ENCODE measurements at regions not wholly inside any gene's neighbourhood (a gene's known extent, or its start where the extent isn't known, plus 50 kb on each side); places are given as distances from the start of the nearest gene placed in this dataset.

- Histone ChIP-seq H3K9ac (ENCODE audit: insufficient read length, low read depth) (no peak overlapping the region), H3K4me3 (ENCODE audit: insufficient read length, low read depth) (no peak overlapping the region), H3K36me3 (ENCODE audit: insufficient read depth, insufficient read length, low read length) (no peaks in the 10 kb centered on the region), H3K9me3 (ENCODE audit: insufficient read depth, low read length) (peaks cover 10% of the 10 kb centered on the region; the same call in 1 of the 2 replicates), H3K27me3 (ENCODE audit: insufficient read depth, insufficient read length) (no peaks in the 10 kb centered on the region), H3K4me1 (ENCODE audit: insufficient read depth, insufficient read length) (no peaks in the 10 kb centered on the region)
- TF ChIP-seq SUZ12 (IDR thresholded peaks at IDR 0.05; ENCODE audit: extremely low read depth, insufficient read depth, insufficient read length) (no peak), ZNF274 (IDR thresholded peaks at IDR 0.05; ENCODE audit: low read depth, low read length) (no peak), YY1 (IDR thresholded peaks at IDR 0.05; ENCODE audit: insufficient read depth, insufficient read length) (no peak)
- no peak for DNase-seq (ENCODE audit: low read depth, low spot score)
These were observed 225.5 kb downstream of the SOD2 start for GRCh38 chr6:159467473-159468041.

GRCh38 chr6:159466926-159467325 lies 226.1 kb downstream of the SOD2 start:
- H3K27me3 ChIP-seq (ENCODE audit: insufficient read depth, insufficient read length) = no peaks in the 10 kb centered on the region
- H3K4me3 ChIP-seq (ENCODE audit: insufficient read length, low read depth) = no peak overlapping the region
- H3K36me3 ChIP-seq (ENCODE audit: insufficient read depth, insufficient read length, low read length) = no peaks in the 10 kb centered on the region
- DNase-seq (ENCODE audit: low read depth, low spot score) = no peak
- peaks cover 10% of the 10 kb centered on the region; the same call in 1 of the 2 replicates for H3K9me3 ChIP-seq (ENCODE audit: insufficient read depth, low read length)
- TF ChIP-seq YY1 (IDR thresholded peaks at IDR 0.05; ENCODE audit: insufficient read depth, insufficient read length) (no peak), ZNF274 (IDR thresholded peaks at IDR 0.05; ENCODE audit: low read depth, low read length) (no peak), SUZ12 (IDR thresholded peaks at IDR 0.05; ENCODE audit: extremely low read depth, insufficient read depth, insufficient read length) (no peak)
- no peak overlapping the region for H3K9ac ChIP-seq (ENCODE audit: insufficient read length, low read depth)
- H3K4me1 ChIP-seq (ENCODE audit: insufficient read depth, insufficient read length) = no peaks in the 10 kb centered on the region

- H3K4me3 ChIP-seq (ENCODE audit: insufficient read length, low read depth) = no peak overlapping the region
- no peak for TF ChIP-seq YY1 (IDR thresholded peaks at IDR 0.05; ENCODE audit: insufficient read depth, insufficient read length)
- no peak for TF ChIP-seq ZNF274 (IDR thresholded peaks at IDR 0.05; ENCODE audit: low read depth, low read length)
- TF ChIP-seq SUZ12 (IDR thresholded peaks at IDR 0.05; ENCODE audit: extremely low read depth, insufficient read depth, insufficient read length) = no peak
- H3K36me3 ChIP-seq (ENCODE audit: insufficient read depth, insufficient read length, low read length) = no peaks in the 10 kb centered on the region
- H3K9ac ChIP-seq (ENCODE audit: insufficient read length, low read depth) = no peak overlapping the region
- H3K27me3 ChIP-seq (ENCODE audit: insufficient read depth, insufficient read length) = no peaks in the 10 kb centered on the region
- no peak for DNase-seq (ENCODE audit: low read depth, low spot score)
- H3K9me3 ChIP-seq (ENCODE audit: insufficient read depth, low read length) = no peaks in the 10 kb centered on the region
- no peaks in the 10 kb centered on the region for H3K4me1 ChIP-seq (ENCODE audit: insufficient read depth, insufficient read length)
These were observed 228.2 kb downstream of the SOD2 start for GRCh38 chr6:159464816-159465215.

- H3K4me1 ChIP-seq (ENCODE audit: insufficient read depth, insufficient read length) = no peaks in the 10 kb centered on the region
- no peaks in the 10 kb centered on the region for H3K27me3 ChIP-seq (ENCODE audit: insufficient read depth, insufficient read length)
- TF ChIP-seq ZNF274 (IDR thresholded peaks at IDR 0.05; ENCODE audit: low read depth, low read length) (no peak), SUZ12 (IDR thresholded peaks at IDR 0.05; ENCODE audit: extremely low read depth, insufficient read depth, insufficient read length) (no peak), YY1 (IDR thresholded peaks at IDR 0.05; ENCODE audit: insufficient read depth, insufficient read length) (no peak)
- no peaks in the 10 kb centered on the region for H3K9me3 ChIP-seq (ENCODE audit: insufficient read depth, low read length)
- DNase-seq (ENCODE audit: low read depth, low spot score) = no peak
- H3K36me3 ChIP-seq (ENCODE audit: insufficient read depth, insufficient read length, low read length) = no peaks in the 10 kb centered on the region
- H3K9ac ChIP-seq (ENCODE audit: insufficient read length, low read depth) = no peak overlapping the region
- no peak overlapping the region for H3K4me3 ChIP-seq (ENCODE audit: insufficient read length, low read depth)
These were observed 229.8 kb downstream of the SOD2 start for GRCh38 chr6:159463119-159463829.

- DNase-seq (ENCODE audit: low read depth, low spot score) = no peak
- no peak for TF ChIP-seq YY1 (IDR thresholded peaks at IDR 0.05; ENCODE audit: insufficient read depth, insufficient read length)
- no peak for TF ChIP-seq SUZ12 (IDR thresholded peaks at IDR 0.05; ENCODE audit: extremely low read depth, insufficient read depth, insufficient read length)
- TF ChIP-seq ZNF274 (IDR thresholded peaks at IDR 0.05; ENCODE audit: low read depth, low read length) = no peak
- Histone ChIP-seq H3K4me1 (ENCODE audit: insufficient read depth, insufficient read length) (no peaks in the 10 kb centered on the region), H3K36me3 (ENCODE audit: insufficient read depth, insufficient read length, low read length) (no peaks in the 10 kb centered on the region), H3K9me3 (ENCODE audit: insufficient read depth, low read length) (no peaks in the 10 kb centered on the region), H3K9ac (ENCODE audit: insufficient read length, low read depth) (no peak overlapping the region), H3K27me3 (ENCODE audit: insufficient read depth, insufficient read length) (no peaks in the 10 kb centered on the region), H3K4me3 (ENCODE audit: insufficient read length, low read depth) (no peak overlapping the region)
These were observed 230.6 kb downstream of the SOD2 start for GRCh38 chr6:159462431-159462830.

- Histone ChIP-seq H3K4me3 (ENCODE audit: insufficient read length, low read depth) (no peak overlapping the region), H3K9me3 (ENCODE audit: insufficient read depth, low read length) (no peaks in the 10 kb centered on the region), H3K9ac (ENCODE audit: insufficient read length, low read depth) (no peak overlapping the region), H3K36me3 (ENCODE audit: insufficient read depth, insufficient read length, low read length) (no peaks in the 10 kb centered on the region), H3K27me3 (ENCODE audit: insufficient read depth, insufficient read length) (no peaks in the 10 kb centered on the region), H3K4me1 (ENCODE audit: insufficient read depth, insufficient read length) (no peaks in the 10 kb centered on the region)
- DNase-seq (ENCODE audit: low read depth, low spot score) = no peak
- no peak for TF ChIP-seq ZNF274 (IDR thresholded peaks at IDR 0.05; ENCODE audit: low read depth, low read length)
- TF ChIP-seq SUZ12 (IDR thresholded peaks at IDR 0.05; ENCODE audit: extremely low read depth, insufficient read depth, insufficient read length) = no peak
- no peak for TF ChIP-seq YY1 (IDR thresholded peaks at IDR 0.05; ENCODE audit: insufficient read depth, insufficient read length)
These were observed 231.0 kb downstream of the SOD2 start for GRCh38 chr6:159461998-159462397.

GRCh38 chr6:159461266-159461665 lies 231.8 kb downstream of the SOD2 start:
- no peak overlapping the region for H3K9ac ChIP-seq (ENCODE audit: insufficient read length, low read depth)
- no peaks in the 10 kb centered on the region for H3K9me3 ChIP-seq (ENCODE audit: insufficient read depth, low read length)
- no peak overlapping the region for H3K4me3 ChIP-seq (ENCODE audit: insufficient read length, low read depth)
- no peaks in the 10 kb centered on the region for H3K27me3 ChIP-seq (ENCODE audit: insufficient read depth, insufficient read length)
- TF ChIP-seq YY1 (IDR thresholded peaks at IDR 0.05; ENCODE audit: insufficient read depth, insufficient read length) (no peak), SUZ12 (IDR thresholded peaks at IDR 0.05; ENCODE audit: extremely low read depth, insufficient read depth, insufficient read length) (no peak), ZNF274 (IDR thresholded peaks at IDR 0.05; ENCODE audit: low read depth, low read length) (no peak)
- no peak for DNase-seq (ENCODE audit: low read depth, low spot score)
- H3K36me3 ChIP-seq (ENCODE audit: insufficient read depth, insufficient read length, low read length) = no peaks in the 10 kb centered on the region
- no peaks in the 10 kb centered on the region for H3K4me1 ChIP-seq (ENCODE audit: insufficient read depth, insufficient read length)

Measured in NT2/D1 (cell line).